SU-DHL-6 (cell line): ENCODE measurements at regions not wholly inside any gene's neighbourhood (a gene's known extent, or its start where the extent isn't known, plus 50 kb on each side); places are given as distances from the start of the nearest gene placed in this dataset.

ENCODE experiments used
- H2AFZ ChIP-seq: fragments of 200-600 bp; sonication (generic); 2 replicates; pipeline ENCODE4 v1.6.1; 2014; ENCODE audit warnings: low read depth, mild to moderate bottlenecking, moderate library complexity, mixed read lengths, antibody characterized with exemption, low read length; ENCODE audit not compliant: severe bottlenecking
- H3F3A ChIP-seq: fragments of 200-600 bp; shearing (Covaris generic); 2 replicates; pipeline ENCODE4 v1.6.0; 2016; ENCODE audit warnings: antibody characterized with exemption, mild to moderate bottlenecking; ENCODE audit not compliant: insufficient read depth
- H3K27ac ChIP-seq: fragments of 200-600 bp; sonication (generic); 2 replicates; pipeline ENCODE4 v1.5.1; 2016; ENCODE audit warnings: low read depth, mild to moderate bottlenecking, low read length, moderate library complexity, mixed read lengths
- H3K27me3 ChIP-seq: fragments of 200-600 bp; sonication (generic), shearing (Covaris generic); 2 replicates; pipeline ENCODE4 v1.6.0; 2014; ENCODE audit warnings: mild to moderate bottlenecking, low read length
- H3K36me3 ChIP-seq: fragments of 200-600 bp; sonication (generic); 2 replicates; pipeline ENCODE4 v1.6.1; 2014; ENCODE audit warnings: mild to moderate bottlenecking, low read length, mixed read lengths
- H3K4me2 ChIP-seq: fragments of 300-600, 200-600 bp; shearing (Covaris generic), sonication (generic); 2 replicates; pipeline ENCODE4 v1.6.0; 2014; ENCODE audit warnings: low read length, low read depth, mild to moderate bottlenecking; ENCODE audit not compliant: poor library complexity, severe bottlenecking
- H3K4me3 ChIP-seq: fragments of 200-600 bp; sonication (generic); 2 replicates; pipeline ENCODE4 v1.5.1; 2014; ENCODE audit warnings: antibody characterized with exemption, low read length, mild to moderate bottlenecking, mixed read lengths; ENCODE audit not compliant: insufficient read depth, poor library complexity, severe bottlenecking
- H3K79me2 ChIP-seq: fragments of 200-600 bp; sonication (generic); 2 replicates; pipeline ENCODE4 v1.6.1; 2014; ENCODE audit warnings: mild to moderate bottlenecking, low read length, moderate library complexity; ENCODE audit not compliant: insufficient read depth
- H3K9ac ChIP-seq: fragments of 200-600 bp; sonication (generic); 2 replicates; pipeline ENCODE4 v1.7.0; 2014; ENCODE audit warnings: mild to moderate bottlenecking, low read length
- H3K9me2 ChIP-seq: fragments of 200-600 bp; sonication (generic); replicated peaks from 2 replicates; pipeline ENCODE4 v1.6.1; 2014; ENCODE audit warnings: low read length; ENCODE audit not compliant: insufficient read depth
- H3K9me3 ChIP-seq: fragments of 200-600 bp; sonication (generic); 2 replicates; pipeline ENCODE4 v1.6.1; 2014; ENCODE audit warnings: low read length, mixed read lengths; ENCODE audit not compliant: insufficient read depth
- H4K20me1 ChIP-seq: fragments of 200-600 bp; sonication (generic); 2 replicates; pipeline ENCODE4 v1.6.1; 2014; ENCODE audit warnings: low read depth, mild to moderate bottlenecking, antibody characterized with exemption, low read length, moderate library complexity, mixed read lengths
- EZH2phosphoT487 ChIP-seq: fragments of 200-600 bp; sonication (generic), shearing (Covaris generic); conservative IDR thresholded peaks from 2 replicates; pipeline ENCODE4 v1.6.1; 2018; ENCODE audit warnings: mild to moderate bottlenecking, antibody characterized with exemption, low read length, moderate library complexity, mixed read lengths
- TF ChIP-seq, protein P1 (sequence below): fragments of 200-600 bp; sonication (generic); IDR thresholded peaks from one replicate; pipeline ENCODE4 v1.5.1; 2017; ENCODE audit warnings: antibody characterized with exemption, mild to moderate bottlenecking, low read length, moderate library complexity; ENCODE audit not compliant: insufficient read depth, poor library complexity, severe bottlenecking

- no peak overlapping the region for H3K9ac ChIP-seq
- H3K4me3 ChIP-seq: no peak overlapping the region
- no peaks in the 10 kb centered on the region for H3K27me3 ChIP-seq
- H3K27ac ChIP-seq: no peak overlapping the region
- TF ChIP-seq, protein P1, sequence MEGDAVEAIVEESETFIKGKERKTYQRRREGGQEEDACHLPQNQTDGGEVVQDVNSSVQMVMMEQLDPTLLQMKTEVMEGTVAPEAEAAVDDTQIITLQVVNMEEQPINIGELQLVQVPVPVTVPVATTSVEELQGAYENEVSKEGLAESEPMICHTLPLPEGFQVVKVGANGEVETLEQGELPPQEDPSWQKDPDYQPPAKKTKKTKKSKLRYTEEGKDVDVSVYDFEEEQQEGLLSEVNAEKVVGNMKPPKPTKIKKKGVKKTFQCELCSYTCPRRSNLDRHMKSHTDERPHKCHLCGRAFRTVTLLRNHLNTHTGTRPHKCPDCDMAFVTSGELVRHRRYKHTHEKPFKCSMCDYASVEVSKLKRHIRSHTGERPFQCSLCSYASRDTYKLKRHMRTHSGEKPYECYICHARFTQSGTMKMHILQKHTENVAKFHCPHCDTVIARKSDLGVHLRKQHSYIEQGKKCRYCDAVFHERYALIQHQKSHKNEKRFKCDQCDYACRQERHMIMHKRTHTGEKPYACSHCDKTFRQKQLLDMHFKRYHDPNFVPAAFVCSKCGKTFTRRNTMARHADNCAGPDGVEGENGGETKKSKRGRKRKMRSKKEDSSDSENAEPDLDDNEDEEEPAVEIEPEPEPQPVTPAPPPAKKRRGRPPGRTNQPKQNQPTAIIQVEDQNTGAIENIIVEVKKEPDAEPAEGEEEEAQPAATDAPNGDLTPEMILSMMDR: no peak
- no peak for TF ChIP-seq EZH2phosphoT487
- no peaks in the 10 kb centered on the region for H3K9me2 ChIP-seq
- no peaks in the 10 kb centered on the region for H3K36me3 ChIP-seq
- H2AFZ ChIP-seq: no peak overlapping the region
- H3K4me2 ChIP-seq: no peak overlapping the region
- no peaks in the 10 kb centered on the region for H3F3A ChIP-seq
- no peaks in the 10 kb centered on the region for H4K20me1 ChIP-seq
- no peaks in the 10 kb centered on the region for H3K9me3 ChIP-seq
- no peaks in the 10 kb centered on the region for H3K79me2 ChIP-seq
These were observed 289.2 kb downstream of the EFNB2 start for GRCh38 chr13:106246242-106246641.

- Histone ChIP-seq H3K79me2 (no peaks in the 10 kb centered on the region), H3K4me3 (no peak overlapping the region), H3K9me3 (no peaks in the 10 kb centered on the region), H3K4me2 (no peak overlapping the region), H3K27ac (no peak overlapping the region), H3F3A (no peaks in the 10 kb centered on the region), H3K36me3 (no peaks in the 10 kb centered on the region), H3K9me2 (no peaks in the 10 kb centered on the region), H3K27me3 (no peaks in the 10 kb centered on the region), H4K20me1 (no peaks in the 10 kb centered on the region), H2AFZ (no peak overlapping the region), H3K9ac (no peak overlapping the region)
- TF ChIP-seq EZH2phosphoT487: no peak
- TF ChIP-seq, protein P1: no peak
These were observed 292.4 kb downstream of the EFNB2 start for GRCh38 chr13:106243011-106243565.

DNA sequence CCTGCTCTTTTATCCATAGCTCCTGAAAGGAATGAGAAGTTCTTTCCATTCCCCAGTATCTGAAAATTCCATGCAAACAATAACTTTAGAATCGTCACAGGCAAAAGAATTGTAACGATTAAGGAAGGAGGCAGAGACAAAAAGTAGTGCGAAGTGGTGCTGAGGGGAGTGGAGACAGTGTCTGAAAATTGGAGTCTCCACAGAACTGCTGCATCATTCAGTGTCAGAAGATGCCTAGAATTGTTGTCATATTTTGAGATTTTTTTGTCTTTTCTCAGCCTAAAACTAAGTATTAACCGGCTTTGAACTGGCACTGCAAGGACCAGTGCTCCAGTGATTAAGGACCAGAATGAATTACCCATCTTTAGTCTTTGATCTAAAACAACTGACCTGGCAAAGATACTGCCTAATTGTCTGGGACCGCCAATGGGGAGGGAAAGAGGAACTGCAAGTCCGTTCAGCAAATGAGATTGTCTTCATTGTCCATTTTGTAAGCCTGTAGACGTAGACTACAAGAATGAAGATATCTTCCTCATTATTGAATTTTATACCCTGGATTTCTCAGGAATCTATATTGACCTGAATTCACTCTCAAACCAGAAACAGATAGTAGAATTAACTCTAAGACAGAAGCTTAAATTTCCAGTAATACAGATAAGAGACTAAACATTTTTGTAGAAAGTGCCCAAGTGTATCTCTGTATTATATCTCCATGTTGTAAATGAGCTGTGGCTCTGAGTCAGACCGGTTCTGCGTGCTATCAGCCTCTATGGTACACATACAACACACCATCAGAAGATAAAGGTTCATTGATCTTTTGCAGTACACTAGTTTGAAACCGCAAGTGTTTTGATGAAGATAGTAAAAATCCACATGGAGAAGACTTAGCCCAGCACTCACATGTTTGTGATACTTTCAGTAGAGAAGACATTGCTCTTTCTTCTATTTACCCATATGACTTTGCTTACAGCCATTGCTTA is 293.2 kb downstream of the EFNB2 start:
- H3K9ac ChIP-seq: no peak overlapping the region
- no peaks in the 10 kb centered on the region for H3K36me3 ChIP-seq
- TF ChIP-seq EZH2phosphoT487: no peak
- TF ChIP-seq, protein P1: no peak
- no peak overlapping the region for H3K4me3 ChIP-seq
- no peaks in the 10 kb centered on the region for H3K79me2 ChIP-seq
- H4K20me1 ChIP-seq: no peaks in the 10 kb centered on the region
- no peaks in the 10 kb centered on the region for H3K27me3 ChIP-seq
- no peak overlapping the region for H2AFZ ChIP-seq
- H3F3A ChIP-seq: no peaks in the 10 kb centered on the region
- no peaks in the 10 kb centered on the region for H3K9me2 ChIP-seq
- no peak overlapping the region for H3K4me2 ChIP-seq
- no peaks in the 10 kb centered on the region for H3K9me3 ChIP-seq
- H3K27ac ChIP-seq: no peak overlapping the region
